Lower leg skin (tissue), 4 donors: ENCODE measurements at regions not wholly inside any gene's neighbourhood (a gene's known extent, or its start where the extent isn't known, plus 50 kb on each side); places are given as distances from the start of the nearest gene placed in this dataset.

Experiments
- DNase-seq, 2 donors: peaks; one replicate each; pipeline ENCODE4 v3.0.0-alpha.2; 2019; ENCODE audit warnings: low spot score in 2 of 2
- H3K4me3 ChIP-seq: fragments of 200-600 bp; sonication (generic); 2 replicates; pipeline ENCODE4 v1.5.1; 2017; ENCODE audit warnings: mild to moderate bottlenecking, low read depth; ENCODE audit not compliant: poor library complexity, severe bottlenecking
- POLR2A ChIP-seq, 2 donors: fragments of 450-650 bp; IDR thresholded peaks; one replicate each; pipeline ENCODE4 v1.6.1; 2016 to 2017; ENCODE audit warnings: antibody characterized with exemption in 2 of 2, mild to moderate bottlenecking in 1 of 2, moderate library complexity in 1 of 2
- WGBS, 2 donors: methylation state at CpG; one replicate each; pipeline ENCODE4 v1.1.5; 2018; 5-methylcytosine and 5-hydroxymethylcytosine counted together
- intact Hi-C: fragments of 100-400 bp; cut with DNase I; formaldehyde crosslinking; loops from one replicate; pipeline ENCODE4 v1.15.0; 2023; ENCODE audit warnings: low total_unique reads
- TF ChIP-seq, protein P1 (sequence below), 3 donors: fragments of 450-650 bp; IDR thresholded peaks; one replicate each; pipeline ENCODE4 v1.5.1; 2016; ENCODE audit warnings: antibody characterized with exemption in 3 of 3, mild to moderate bottlenecking in 3 of 3, moderate library complexity in 2 of 3

DNA sequence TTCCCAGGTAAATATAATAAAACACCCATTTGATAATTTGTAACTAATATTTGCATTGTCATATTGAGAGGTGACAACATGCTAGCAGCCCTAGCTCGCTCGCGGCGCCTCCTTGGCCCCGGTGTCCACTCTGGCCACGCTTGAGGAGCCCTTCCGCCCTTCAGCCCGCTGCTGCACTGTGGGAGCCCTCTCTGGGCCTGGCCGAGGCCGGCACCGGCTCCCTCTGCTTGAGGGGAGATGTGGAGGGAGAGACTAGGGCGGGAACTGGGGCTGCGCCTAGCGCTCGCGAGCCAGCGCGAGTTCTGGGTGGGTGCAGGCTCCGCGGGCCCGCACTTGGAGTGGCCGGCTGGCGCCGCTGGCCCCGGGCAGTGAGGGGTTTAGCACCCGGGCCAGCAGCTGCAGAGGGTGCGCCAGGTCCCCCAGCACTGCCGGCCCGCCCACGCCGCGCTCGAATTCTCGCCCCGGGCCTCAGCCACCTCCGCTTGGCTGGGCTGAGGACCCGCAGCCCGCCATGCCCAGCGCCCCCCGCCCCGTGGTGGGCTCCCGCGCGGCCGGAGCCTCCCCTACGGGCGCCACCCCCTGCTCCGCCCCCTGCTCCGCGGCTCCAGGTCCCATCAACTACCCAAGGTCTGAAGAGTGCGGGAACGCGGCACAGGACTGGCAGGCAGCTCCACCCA lies 594.4 kb downstream of the SLITRK6 start:
- DNase-seq: no peak
- H3K4me3 ChIP-seq: no peak overlapping the region
- 94% methylated on average over 47 to 48 of the region's 53 CpGs for WGBS, 2 donors
- intact Hi-C loops: no loop called here
- no peak for TF ChIP-seq POLR2A (IDR thresholded peaks at IDR 0.05)

DNA sequence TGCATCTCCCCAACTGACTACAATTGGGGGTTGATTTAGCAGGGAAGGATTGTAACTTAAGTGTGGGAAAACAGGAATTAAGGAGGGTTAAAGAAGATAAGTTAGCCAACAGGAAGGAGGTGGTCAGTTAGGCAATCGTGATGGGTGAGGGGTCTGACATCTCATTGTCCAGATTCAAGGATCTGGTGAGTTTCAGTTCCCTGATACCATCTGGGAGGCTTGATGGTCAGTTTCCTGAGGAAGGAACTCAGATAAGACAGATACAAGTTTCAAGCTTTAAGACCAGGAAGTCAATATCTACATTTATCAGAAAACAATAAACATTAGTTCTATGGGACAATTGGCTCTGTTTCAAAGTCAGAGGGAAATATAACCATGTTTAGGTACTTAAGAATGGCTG lies 601.8 kb downstream of the SLITRK6 start:
- DNase-seq: no peak
- WGBS, 2 donors: 73 to 82% methylated on average over 1 of the region's 1 CpG
- intact Hi-C loops: no loop called here

DNA sequence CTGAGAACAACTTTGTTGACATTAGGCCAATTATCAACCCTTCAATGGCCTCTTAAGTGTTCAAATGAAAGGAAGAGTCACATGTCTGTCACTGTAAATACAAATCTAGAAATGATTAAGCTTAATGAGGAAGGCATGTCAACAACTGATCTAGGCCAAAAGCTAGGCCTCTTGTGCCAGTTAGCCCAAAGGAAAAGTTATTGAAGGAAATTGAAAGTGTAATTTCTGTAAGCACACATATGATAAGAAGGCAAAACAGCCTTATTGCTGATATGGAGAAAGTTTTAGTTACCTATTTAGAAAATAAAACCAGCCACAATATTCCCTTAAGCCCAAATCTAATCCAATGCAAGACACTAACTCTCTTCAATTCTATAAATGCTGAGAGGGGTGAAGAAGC lies 604.7 kb downstream of the SLITRK6 start:
- TF ChIP-seq, protein P1, sequence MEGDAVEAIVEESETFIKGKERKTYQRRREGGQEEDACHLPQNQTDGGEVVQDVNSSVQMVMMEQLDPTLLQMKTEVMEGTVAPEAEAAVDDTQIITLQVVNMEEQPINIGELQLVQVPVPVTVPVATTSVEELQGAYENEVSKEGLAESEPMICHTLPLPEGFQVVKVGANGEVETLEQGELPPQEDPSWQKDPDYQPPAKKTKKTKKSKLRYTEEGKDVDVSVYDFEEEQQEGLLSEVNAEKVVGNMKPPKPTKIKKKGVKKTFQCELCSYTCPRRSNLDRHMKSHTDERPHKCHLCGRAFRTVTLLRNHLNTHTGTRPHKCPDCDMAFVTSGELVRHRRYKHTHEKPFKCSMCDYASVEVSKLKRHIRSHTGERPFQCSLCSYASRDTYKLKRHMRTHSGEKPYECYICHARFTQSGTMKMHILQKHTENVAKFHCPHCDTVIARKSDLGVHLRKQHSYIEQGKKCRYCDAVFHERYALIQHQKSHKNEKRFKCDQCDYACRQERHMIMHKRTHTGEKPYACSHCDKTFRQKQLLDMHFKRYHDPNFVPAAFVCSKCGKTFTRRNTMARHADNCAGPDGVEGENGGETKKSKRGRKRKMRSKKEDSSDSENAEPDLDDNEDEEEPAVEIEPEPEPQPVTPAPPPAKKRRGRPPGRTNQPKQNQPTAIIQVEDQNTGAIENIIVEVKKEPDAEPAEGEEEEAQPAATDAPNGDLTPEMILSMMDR (IDR thresholded peaks at IDR 0.05): no peak
- no peak for TF ChIP-seq POLR2A (IDR thresholded peaks at IDR 0.05)
- intact Hi-C loops: no loop called here
- no peak overlapping the region for H3K4me3 ChIP-seq
- DNase-seq: no peak

More for the DNA sequence above, 601.8 kb downstream of the SLITRK6 start:
- TF ChIP-seq POLR2A (IDR thresholded peaks at IDR 0.05): no peak
- TF ChIP-seq, protein P1 (IDR thresholded peaks at IDR 0.05): no peak
- no peak overlapping the region for H3K4me3 ChIP-seq

DNA sequence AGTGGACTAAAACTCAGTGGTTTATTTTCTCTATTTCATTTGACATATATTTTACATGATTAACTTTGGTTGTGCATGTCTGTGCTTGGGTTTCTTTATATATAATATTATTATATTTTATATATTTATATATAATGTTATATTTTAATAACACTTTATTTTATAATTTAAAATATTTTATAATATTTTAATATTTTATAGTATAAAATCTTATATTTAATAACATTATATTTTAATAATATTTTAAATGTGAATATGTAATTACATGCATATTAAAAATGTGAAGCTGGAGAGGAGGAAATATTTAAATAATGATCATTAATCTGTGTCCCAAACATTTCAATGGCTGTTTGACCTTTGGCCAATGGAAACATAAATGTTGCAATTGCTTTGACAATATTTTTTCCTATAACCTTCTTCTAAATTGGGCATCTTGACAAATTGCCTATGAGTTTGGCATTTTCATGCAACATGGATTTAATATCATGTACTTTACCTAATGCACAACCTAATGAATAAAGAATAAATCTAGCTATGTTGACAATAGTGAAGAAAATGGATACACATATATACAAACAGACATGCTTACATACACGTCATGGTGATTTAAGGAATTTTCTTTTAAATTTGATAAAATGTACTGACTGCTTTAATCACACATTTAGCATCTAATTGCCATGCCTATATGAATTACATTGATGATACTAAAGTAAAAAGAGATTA lies 607.1 kb downstream of the SLITRK6 start:
- TF ChIP-seq POLR2A (IDR thresholded peaks at IDR 0.05): no peak
- intact Hi-C loops: no loop called here
- 80 to 81% methylated on average over 1 of the region's 1 CpG for WGBS, 2 donors
- DNase-seq: no peak
- H3K4me3 ChIP-seq: no peak overlapping the region

DNA sequence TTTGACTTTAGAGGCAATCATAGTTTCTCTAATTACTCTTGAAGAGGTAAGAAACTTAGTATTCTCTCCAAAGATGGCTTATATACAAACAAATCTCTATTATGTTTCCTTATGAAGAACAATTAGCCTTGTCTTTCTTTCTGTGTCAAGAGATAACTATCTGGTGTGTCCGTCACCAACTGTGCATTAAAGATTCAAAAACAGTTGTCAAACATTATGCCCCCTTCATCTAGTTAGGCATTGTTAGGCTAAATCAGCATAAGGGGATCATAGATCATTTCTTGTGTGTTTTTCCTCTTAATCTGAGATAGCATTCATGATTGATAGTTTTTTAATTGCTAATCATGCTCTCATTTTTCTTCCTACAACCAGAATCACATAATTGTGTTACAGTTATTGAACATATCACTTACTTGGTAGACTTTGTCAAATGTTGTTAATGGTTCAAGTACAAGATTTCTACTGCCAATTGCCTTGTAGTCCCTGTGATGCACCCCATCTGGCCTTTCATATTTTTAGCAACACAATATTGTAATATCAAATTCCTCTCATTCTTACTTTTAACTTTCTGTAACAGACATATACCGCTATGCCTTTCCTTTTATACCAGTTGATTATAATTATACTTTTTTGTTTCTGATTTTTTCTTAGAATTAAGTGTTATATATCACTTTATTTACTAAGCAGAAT lies 612.7 kb downstream of the SLITRK6 start:
- intact Hi-C loops: no loop called here
- TF ChIP-seq, protein P1 (IDR thresholded peaks at IDR 0.05): no peak
- TF ChIP-seq POLR2A (IDR thresholded peaks at IDR 0.05): no peak
- no peak overlapping the region for H3K4me3 ChIP-seq
- 84 to 86% methylated on average over 2 of the region's 2 CpGs for WGBS, 2 donors
- no peak for DNase-seq

DNA sequence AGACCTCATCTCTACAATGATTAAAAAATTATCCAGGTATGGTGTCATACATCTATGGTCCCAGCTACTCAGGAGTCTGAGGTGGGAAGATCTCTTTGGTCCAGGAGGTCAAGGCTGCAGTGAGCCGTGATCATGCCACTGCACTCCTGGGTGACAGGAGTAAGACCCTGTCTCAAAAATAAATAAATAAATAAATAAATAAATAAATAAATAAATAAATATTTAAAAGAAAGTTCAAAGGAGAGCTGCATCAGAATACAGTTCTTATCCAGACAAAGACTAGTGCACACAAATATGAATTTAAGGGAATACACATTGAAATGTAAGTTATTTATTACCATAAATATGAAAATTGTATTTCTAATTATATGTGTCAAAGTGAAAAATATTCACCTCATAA lies 624.9 kb downstream of the SLITRK6 start:
- 88 to 97% methylated on average over 1 of the region's 1 CpG for WGBS, 2 donors
- TF ChIP-seq, protein P1 (IDR thresholded peaks at IDR 0.05): no peak
- no peak for TF ChIP-seq POLR2A (IDR thresholded peaks at IDR 0.05)
- intact Hi-C loops: no loop called here

More for the DNA sequence above, 624.9 kb downstream of the SLITRK6 start:
- H3K4me3 ChIP-seq: no peak overlapping the region
- DNase-seq: no peak
